HG03064 (cell line): ENCODE measurements at regions not wholly inside any gene's neighbourhood (a gene's known extent, or its start where the extent isn't known, plus 50 kb on each side); places are given as distances from the start of the nearest gene placed in this dataset.

Source experiments
- ATAC-seq: cut with Tn5 transposase; IDR thresholded peaks from one replicate; pipeline ENCODE4 v1.9.1; 2021; ENCODE audit warnings: low read depth; ENCODE audit not compliant: unreplicated experiment

DNA sequence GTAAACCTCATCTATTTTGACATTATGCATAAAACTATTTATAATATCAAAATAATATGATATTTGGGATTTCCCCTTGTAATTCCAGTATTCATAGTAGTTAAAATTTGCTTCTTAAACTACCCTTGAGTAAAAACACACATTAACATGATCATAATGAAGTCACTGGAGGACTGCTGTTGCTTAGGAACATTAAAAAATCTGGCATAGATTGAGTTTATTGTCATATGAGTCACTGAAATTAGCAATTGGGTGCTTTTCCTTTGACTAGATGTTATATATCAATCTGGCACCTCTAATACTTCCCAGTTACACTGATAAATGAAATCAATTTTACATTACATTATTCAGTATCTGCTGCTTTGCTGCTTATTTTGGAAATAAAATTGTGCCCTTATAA, 57.0 kb upstream of the ZC3H15 start:
- no peak for ATAC-seq

DNA sequence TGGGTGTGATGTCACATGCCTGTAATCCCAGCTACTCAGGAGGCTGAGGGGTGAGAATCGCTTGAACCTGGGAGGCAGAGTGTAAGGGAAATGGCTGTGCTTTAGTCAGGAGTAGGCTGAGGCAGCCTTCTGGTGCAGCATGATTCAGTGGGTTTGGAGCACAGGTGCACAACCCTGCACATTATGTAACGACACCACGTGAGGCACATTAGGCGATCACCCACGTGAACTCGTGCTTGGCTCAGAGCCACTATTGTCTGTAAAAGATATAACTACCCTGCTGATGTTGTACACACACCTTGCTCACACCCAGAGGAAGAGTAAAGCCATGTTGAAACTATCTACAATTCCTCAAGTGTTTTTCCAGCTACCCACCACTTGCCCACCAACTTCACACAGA, 54.8 kb upstream of the ZC3H15 start:
- no peak for ATAC-seq

DNA sequence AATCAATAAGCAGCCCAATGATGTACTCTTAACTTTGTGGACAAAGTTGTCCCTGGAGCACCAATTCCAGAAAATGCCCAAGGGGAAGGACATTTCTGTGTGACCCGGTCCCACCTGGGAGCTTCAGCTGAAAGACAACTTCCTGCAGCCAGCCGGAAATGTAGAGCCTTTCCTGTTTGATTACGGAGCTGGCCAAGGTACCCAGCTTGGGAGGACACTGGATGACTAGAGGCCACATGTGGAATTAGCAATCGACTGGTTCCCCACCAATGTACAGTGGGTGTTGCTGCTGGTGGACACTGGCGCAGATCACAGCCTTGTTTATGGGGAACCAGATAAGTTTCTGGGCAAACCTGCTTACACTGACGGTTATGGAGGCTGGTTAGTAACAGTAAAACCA, 53.0 kb upstream of the ZC3H15 start:
- ATAC-seq, result no peak

DNA sequence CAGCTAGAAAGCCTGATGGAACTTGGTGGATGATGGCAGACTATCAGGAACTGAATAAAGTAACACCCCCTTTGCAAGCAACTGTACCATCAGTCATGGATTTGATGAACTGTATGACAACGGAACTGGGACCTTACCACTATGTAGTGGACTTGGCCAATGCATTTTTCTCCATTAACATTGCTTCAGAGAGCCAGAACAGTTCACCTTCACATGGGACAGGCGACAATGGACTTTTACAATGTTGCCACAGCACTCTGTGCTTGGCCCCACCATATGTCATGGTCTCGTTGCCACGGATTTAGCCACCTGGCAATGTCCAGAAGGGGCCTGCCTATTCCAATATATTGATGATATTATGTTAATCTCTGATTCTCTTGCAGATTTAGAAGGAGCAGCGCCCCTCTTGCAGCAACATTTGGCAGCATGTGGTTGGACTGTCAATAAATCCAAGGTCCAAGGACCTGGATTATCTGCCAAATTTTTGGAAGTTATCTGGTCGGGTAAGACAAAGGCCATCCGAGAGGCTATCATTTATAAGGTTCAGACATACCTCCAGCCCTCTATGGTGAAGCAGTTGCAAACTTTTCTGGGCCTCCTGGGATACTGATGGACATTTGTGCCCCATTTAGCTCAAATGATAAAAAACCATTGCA, 52.2 kb upstream of the ZC3H15 start:
- no peak for ATAC-seq
